GM12878 (cell line): ENCODE measurements at regions not wholly inside any gene's neighbourhood (a gene's known extent, or its start where the extent isn't known, plus 50 kb on each side); places are given as distances from the start of the nearest gene placed in this dataset.

Experiments used
- ATAC-seq: fragments of 200-7000 bp; cut with Tn5 transposase; 3 replicates; pipeline ENCODE4 v1.9.1; 2020; ENCODE audit warnings: mild to moderate bottlenecking, moderate library complexity
- BruUV-seq: library from RNA; stranded (reverse); fragments of 400-500 nt; replicated peaks from 2 replicates; lab custom pipeline; 2021; lab: Mats Ljungman, UMichigan
- CTCF ChIA-PET: fragments of 300-600 bp; sonication (Branson Sonifier 250); formaldehyde crosslinking; extraction: SDS; loops from one replicate; lab custom pipeline; 2021; ENCODE audit warnings: inconsistent platforms; lab: Yijun Ruan, JAX
- POLR2A ChIA-PET: fragments of 350-600 bp; formaldehyde crosslinking; extraction: SDS; loops from one replicate; lab custom pipeline; 2021; ENCODE audit warnings: inconsistent platforms; lab: Charles Lee
- RAD21 ChIA-PET: fragments of 300-600 bp; sonication (Branson Sonifier 250); formaldehyde crosslinking; loops from one replicate; lab custom pipeline; 2023; ENCODE audit warnings: antibody characterized with exemption; ENCODE audit not compliant: unreplicated experiment; lab: Charles Lee
- SMC1A ChIA-PET: fragments of 300-600 bp; sonication (Branson Sonifier 250); formaldehyde crosslinking; loops from one replicate; lab custom pipeline; 2023; ENCODE audit not compliant: unreplicated experiment, uncharacterized antibody; lab: Charles Lee
- DNase-seq: peaks from one replicate; pipeline ENCODE4 v3.0.0-alpha.2; 2011; ENCODE audit warnings: low read depth, low spot score
- FAIRE-seq: peaks from 3 replicates; lab custom pipeline; 2011; peaks lifted over from hg19 to GRCh38; lab: Jason Lieb, UNC
- H2AFZ ChIP-seq: 2 replicates; pipeline ENCODE4 v1.6.0; 2011; ENCODE audit warnings: low read depth, low read length, control low read depth; ENCODE audit not compliant: control insufficient read depth
- H3K27ac ChIP-seq: 2 replicates; pipeline ENCODE4 v1.5.1; 2011; ENCODE audit warnings: control low read depth; ENCODE audit not compliant: control insufficient read depth, insufficient read depth
- H3K27me3 ChIP-seq, 2 experiments: replicated peaks in 1 of 2; 2 replicates each; pipeline versions ENCODE4 v1.6.0 to v1.6.1; 2011; ENCODE audit warnings: low read length in 1 of 2; ENCODE audit not compliant: control insufficient read depth in 2 of 2, insufficient read depth in 2 of 2
- H3K36me3 ChIP-seq, 2 experiments: 2 replicates each; pipeline ENCODE4 v1.5.1; 2011; ENCODE audit warnings: low read length in 1 of 2; ENCODE audit not compliant: control insufficient read depth in 2 of 2, insufficient read depth in 2 of 2
- H3K4me1 ChIP-seq: 2 replicates; pipeline ENCODE4 v1.6.1; 2011; ENCODE audit warnings: mild to moderate bottlenecking, low read length, moderate library complexity, mixed read lengths; ENCODE audit not compliant: control insufficient read depth, insufficient read depth
- H3K4me2 ChIP-seq: 2 replicates; pipeline ENCODE4 v1.6.0; 2011; ENCODE audit warnings: control low read depth; ENCODE audit not compliant: control insufficient read depth, insufficient read depth
- H3K4me3 ChIP-seq: fragments of 200-600 bp; sonication (generic); 2 replicates; pipeline ENCODE4 v1.5.1; 2016
- H3K79me2 ChIP-seq: 2 replicates; pipeline ENCODE4 v1.6.0; 2011; ENCODE audit warnings: low read length; ENCODE audit not compliant: control insufficient read depth, insufficient read depth
- H3K9ac ChIP-seq: 2 replicates; pipeline ENCODE4 v1.8.0; 2011; ENCODE audit warnings: low read length, control low read depth, mixed read lengths; ENCODE audit not compliant: control insufficient read depth, insufficient read depth
- H3K9me3 ChIP-seq: replicated peaks from 3 replicates; pipeline ENCODE4 v1.5.1; 2011; ENCODE audit warnings: mild to moderate bottlenecking, low read length; ENCODE audit not compliant: control insufficient read depth, insufficient read depth
- H4K20me1 ChIP-seq: 2 replicates; pipeline ENCODE4 v1.6.0; 2011; ENCODE audit not compliant: control insufficient read depth, insufficient read depth
- BCL11A ChIP-seq: IDR thresholded peaks from 2 replicates; pipeline ENCODE4 v1.6.1; 2011; ENCODE audit warnings: low read depth, low read length
- BCL3 ChIP-seq: IDR thresholded peaks from 2 replicates; pipeline ENCODE4 v1.6.1; 2011; ENCODE audit warnings: borderline replicate concordance, low read depth, mild to moderate bottlenecking, moderate library complexity, low read length; ENCODE audit not compliant: insufficient read depth, poor library complexity, severe bottlenecking
- MTA2 ChIP-seq: fragments of 450-650 bp; IDR thresholded peaks from 2 replicates; pipeline ENCODE4 v1.6.1; 2016; ENCODE audit warnings: low read depth, mild to moderate bottlenecking, moderate library complexity
- MXI1 ChIP-seq: fragments of 150-350 bp; IDR thresholded peaks from 2 replicates; pipeline ENCODE4 v1.6.1; 2011; ENCODE audit warnings: low read depth, mild to moderate bottlenecking, inconsistent platforms, low read length, improper control_type of control experiment
- SMAD5 ChIP-seq: IDR thresholded peaks from 2 replicates; pipeline ENCODE4 v1.6.1; 2016; ENCODE audit warnings: antibody characterized with exemption, low read depth
- ZNF274 ChIP-seq: IDR thresholded peaks from one replicate; pipeline ENCODE4 v1.8.0; 2011; ENCODE audit not compliant: insufficient read length, insufficient read depth
- WGBS: methylation state at CpG from one replicate; pipeline ENCODE4 v1.1.6; 2016; ENCODE audit warnings: low lambda C conversion rate; ENCODE audit not compliant: insufficient replicate concordance, insufficient coverage; ENCODE audit errors: missing lambda C conversion rate; 5-methylcytosine and 5-hydroxymethylcytosine counted together
- in situ Hi-C: fragments of 300-500 bp; cut with MboI; formaldehyde crosslinking; loops from 9 replicates; pipeline ENCODE4 v1.14.3; 2018; ENCODE audit warnings: mixed read lengths
- intact Hi-C: fragments of 100-400 bp; cut with micrococcal nuclease; formaldehyde crosslinking; loops from one replicate; pipeline ENCODE4 v1.14.2; 2022; ENCODE audit not compliant: unreplicated experiment

GRCh38 chr4:74663631-74664030 is 130.7 kb downstream of the BTC start (continued):
- TF ChIP-seq ZNF274 (no peak), MXI1 (no peak), SMAD5 (no peak)

- Histone ChIP-seq H3K4me2 (no peak overlapping the region), H3K4me1 (no peaks in the 10 kb centered on the region), H3K4me3 (no peak overlapping the region), H3K9ac (no peak overlapping the region), H3K79me2 (no peaks in the 10 kb centered on the region), H3K36me3 (no peaks in the 10 kb centered on the region), H3K9me3 (no peaks in the 10 kb centered on the region), H4K20me1 (no peaks in the 10 kb centered on the region), H2AFZ (no peak overlapping the region), H3K27me3 (no peaks in the 10 kb centered on the region), H3K27ac (no peak overlapping the region)
- intact Hi-C loops (no loop called here), in situ Hi-C loops (no loop called here)
- ATAC-seq (peak; percentile 64), FAIRE-seq (no peak), DNase-seq (no peak)
- BruUV-seq, result no TSS peak
- ChIA-PET POLR2A (no interaction called here), CTCF (interaction anchor here (1.1 to 2.5 kb wide), 4 partner anchors 10 to 345 kb away, joined by 3 to 10 read pairs (median 7); no protein-coding TSS in a partner anchor), RAD21 (interaction anchor here (1.2 kb wide), 1 partner anchor 10 kb away, joined by 3 read pairs; no protein-coding TSS in a partner anchor), SMC1A (interaction anchor here (1.3 kb wide), 1 partner anchor 16 kb away, joined by 3 read pairs; no protein-coding TSS in a partner anchor)
- TF ChIP-seq BCL11A, result no peak
- no peak for TF ChIP-seq MTA2
- TF ChIP-seq BCL3, result peak; percentile 48
- 6% methylated on average over 4 of the region's 4 CpGs for WGBS
Observed at GRCh38 chr4:74665346-74665745, 129.0 kb downstream of the BTC start.
